ENCODE measurements at regions not wholly inside any gene's neighbourhood (a gene's known extent, or its start where the extent isn't known, plus 50 kb on each side); places are given as distances from the start of the nearest gene placed in this dataset.

DNA sequence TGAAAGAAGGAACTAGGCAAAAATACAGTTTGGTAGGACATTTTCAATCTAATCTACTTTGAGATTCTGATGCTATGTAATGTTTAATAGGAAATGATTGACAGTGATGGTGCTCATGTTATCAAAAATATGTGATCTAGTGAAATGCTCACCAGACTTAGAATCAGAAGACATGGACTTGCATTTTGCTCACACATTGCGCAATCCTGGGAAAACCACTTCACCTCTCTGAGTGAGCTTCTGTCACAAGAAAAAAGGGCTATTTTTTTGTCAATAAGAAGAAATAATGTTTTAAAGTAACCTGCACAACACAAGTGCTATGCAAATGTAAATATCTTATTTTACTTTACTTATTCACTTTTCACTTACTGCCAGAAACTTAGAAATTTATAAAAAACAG is 380.9 kb upstream of the HTR2A start:
- no peak for ATAC-seq
- no peak for DNase-seq
- no peaks in the 10 kb centered on the region for H3K36me3 ChIP-seq (ENCODE audit: low read depth)
- TF ChIP-seq, protein P1, sequence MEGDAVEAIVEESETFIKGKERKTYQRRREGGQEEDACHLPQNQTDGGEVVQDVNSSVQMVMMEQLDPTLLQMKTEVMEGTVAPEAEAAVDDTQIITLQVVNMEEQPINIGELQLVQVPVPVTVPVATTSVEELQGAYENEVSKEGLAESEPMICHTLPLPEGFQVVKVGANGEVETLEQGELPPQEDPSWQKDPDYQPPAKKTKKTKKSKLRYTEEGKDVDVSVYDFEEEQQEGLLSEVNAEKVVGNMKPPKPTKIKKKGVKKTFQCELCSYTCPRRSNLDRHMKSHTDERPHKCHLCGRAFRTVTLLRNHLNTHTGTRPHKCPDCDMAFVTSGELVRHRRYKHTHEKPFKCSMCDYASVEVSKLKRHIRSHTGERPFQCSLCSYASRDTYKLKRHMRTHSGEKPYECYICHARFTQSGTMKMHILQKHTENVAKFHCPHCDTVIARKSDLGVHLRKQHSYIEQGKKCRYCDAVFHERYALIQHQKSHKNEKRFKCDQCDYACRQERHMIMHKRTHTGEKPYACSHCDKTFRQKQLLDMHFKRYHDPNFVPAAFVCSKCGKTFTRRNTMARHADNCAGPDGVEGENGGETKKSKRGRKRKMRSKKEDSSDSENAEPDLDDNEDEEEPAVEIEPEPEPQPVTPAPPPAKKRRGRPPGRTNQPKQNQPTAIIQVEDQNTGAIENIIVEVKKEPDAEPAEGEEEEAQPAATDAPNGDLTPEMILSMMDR (IDR thresholded peaks at IDR 0.05) = no peak
- H3K4me1 ChIP-seq (ENCODE audit: low read depth) = no peaks in the 10 kb centered on the region
- H3K9me3 ChIP-seq = peaks cover 3% of the 10 kb centered on the region
- intact Hi-C loops (cut with DNase I, micrococcal nuclease) = no loop called here
- no peak overlapping the region for H3K4me3 ChIP-seq

DNA sequence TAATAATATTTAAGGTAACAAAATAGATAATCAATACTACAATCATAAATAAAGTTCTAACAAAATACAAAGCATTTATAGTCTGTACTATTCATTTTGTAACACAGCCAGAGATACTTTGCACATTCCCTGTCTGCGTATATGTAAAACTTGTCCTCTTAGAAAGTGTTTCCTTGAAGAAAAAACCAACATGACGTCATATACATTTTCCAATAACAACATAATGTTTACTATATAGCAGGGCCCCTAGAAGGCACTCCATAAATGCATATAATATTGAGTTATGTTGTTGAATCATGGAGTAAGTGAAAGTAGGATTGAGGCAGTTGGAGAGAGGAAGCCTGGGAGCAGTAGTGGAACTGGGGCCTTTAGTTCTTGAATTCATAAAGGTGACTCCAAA is 371.4 kb upstream of the HTR2A start:
- Histone ChIP-seq H3K36me3 (ENCODE audit: low read depth) (no peaks in the 10 kb centered on the region), H3K4me3 (no peak overlapping the region), H3K9me3 (peaks cover 23% of the 10 kb centered on the region), H3K4me1 (ENCODE audit: low read depth) (no peaks in the 10 kb centered on the region)
- TF ChIP-seq, protein P1 (IDR thresholded peaks at IDR 0.05) = no peak
- intact Hi-C loops (cut with DNase I, micrococcal nuclease) = no loop called here
- DNase-seq = no peak
- no peak for ATAC-seq

DNA sequence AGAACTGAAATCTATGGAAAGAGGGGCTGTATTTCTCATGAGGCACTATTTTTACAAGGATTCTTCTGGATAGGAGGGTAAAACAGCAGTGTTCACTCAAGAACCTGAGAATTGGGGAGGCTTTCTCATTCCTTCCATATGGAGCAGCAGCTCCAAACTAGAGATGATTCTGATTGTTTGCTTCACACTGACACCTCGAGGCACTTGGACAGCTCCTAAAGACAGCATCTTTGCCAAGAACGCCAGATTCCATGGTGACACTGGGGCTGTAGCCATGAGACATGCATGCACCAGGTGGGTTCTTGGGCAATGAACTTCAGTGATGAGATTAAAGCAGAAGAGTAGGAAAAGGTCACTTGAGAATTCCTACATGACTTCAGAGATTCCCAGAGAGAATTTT is 361.5 kb upstream of the HTR2A start:
- no peak for DNase-seq
- TF ChIP-seq, protein P1 (IDR thresholded peaks at IDR 0.05) = no peak
- Histone ChIP-seq H3K4me3 (no peak overlapping the region), H3K4me1 (ENCODE audit: low read depth) (no peaks in the 10 kb centered on the region), H3K9me3 (no peaks in the 10 kb centered on the region), H3K36me3 (ENCODE audit: low read depth) (no peaks in the 10 kb centered on the region)
- intact Hi-C loops (cut with DNase I, micrococcal nuclease) = no loop called here
- no peak for ATAC-seq

DNA sequence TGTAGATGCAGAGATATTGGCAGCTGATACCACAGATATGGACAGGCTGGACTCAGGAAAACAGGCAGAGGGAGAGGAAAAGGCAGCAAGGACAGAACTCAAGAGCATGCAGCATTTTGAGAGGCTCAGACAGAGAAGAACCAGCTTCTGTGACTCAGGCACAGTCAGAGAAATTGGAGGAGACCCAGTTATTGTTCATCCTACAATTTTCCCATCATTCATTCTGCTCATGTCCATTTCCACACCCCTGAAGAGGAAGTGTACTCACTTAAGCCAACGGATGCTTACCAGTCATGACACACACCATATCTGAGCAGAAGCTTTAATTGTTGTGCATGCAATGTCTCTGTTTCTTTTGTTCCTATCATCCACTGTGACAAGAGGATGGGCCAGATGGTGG is 359.8 kb upstream of the HTR2A start:
- no peaks in the 10 kb centered on the region for H3K9me3 ChIP-seq
- intact Hi-C loops (cut with DNase I, micrococcal nuclease) = no loop called here
- H3K4me3 ChIP-seq = no peak overlapping the region
- H3K36me3 ChIP-seq (ENCODE audit: low read depth) = no peaks in the 10 kb centered on the region
- TF ChIP-seq, protein P1 (IDR thresholded peaks at IDR 0.05) = no peak
- ATAC-seq (no peak), DNase-seq (no peak)
- no peaks in the 10 kb centered on the region for H3K4me1 ChIP-seq (ENCODE audit: low read depth)

DNA sequence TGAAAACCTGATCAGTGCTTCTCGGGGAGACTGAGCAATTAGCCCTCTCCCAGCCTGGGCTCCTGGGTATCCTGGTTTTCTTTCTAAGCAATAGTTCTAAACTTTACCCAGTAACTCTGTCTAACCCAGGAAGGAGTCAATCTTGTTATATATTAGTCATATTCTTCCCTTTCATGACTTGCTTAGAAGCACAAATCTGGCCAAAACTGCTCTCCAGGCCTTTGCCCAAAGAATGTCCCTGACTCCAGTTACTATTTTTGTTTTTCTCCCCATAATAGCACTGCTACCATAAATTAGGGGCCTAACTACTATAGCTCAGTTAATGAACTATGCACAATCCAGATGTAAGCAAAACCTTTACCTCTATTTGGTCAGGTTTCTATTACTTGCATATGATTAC is 355.8 kb upstream of the HTR2A start:
- H3K4me3 ChIP-seq = no peak overlapping the region
- DNase-seq (no peak), ATAC-seq (no peak)
- H3K9me3 ChIP-seq = peaks cover 8% of the 10 kb centered on the region
- intact Hi-C loops (cut with DNase I, micrococcal nuclease) = no loop called here
- no peaks in the 10 kb centered on the region for H3K4me1 ChIP-seq (ENCODE audit: low read depth)
- H3K36me3 ChIP-seq (ENCODE audit: low read depth) = no peaks in the 10 kb centered on the region
- TF ChIP-seq, protein P1 (IDR thresholded peaks at IDR 0.05) = no peak

DNA sequence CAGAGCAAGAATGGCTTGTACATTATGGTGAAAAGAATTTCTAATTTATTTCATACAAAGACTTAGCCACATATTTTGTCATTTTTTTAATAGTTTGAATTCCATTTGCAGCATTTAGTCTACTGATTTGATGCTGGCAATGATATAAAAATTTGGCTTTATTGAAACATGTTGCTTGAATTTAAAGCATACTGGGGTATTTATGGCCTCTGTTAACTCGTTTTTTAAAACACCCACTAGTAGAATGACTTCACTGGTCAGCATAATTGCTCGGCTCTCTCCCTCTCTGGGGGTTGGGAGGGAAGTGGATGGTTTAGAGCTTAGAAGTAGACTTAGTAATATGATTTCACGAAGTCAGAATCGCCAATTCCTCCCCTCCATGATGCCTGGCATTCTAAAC is 354.9 kb upstream of the HTR2A start:
- ATAC-seq = no peak

More for the DNA sequence above, 354.9 kb upstream of the HTR2A start:
- Histone ChIP-seq H3K36me3 (ENCODE audit: low read depth) (no peaks in the 10 kb centered on the region), H3K4me3 (no peak overlapping the region), H3K4me1 (ENCODE audit: low read depth) (no peaks in the 10 kb centered on the region), H3K9me3 (peaks cover 8% of the 10 kb centered on the region)
- TF ChIP-seq, protein P1 (IDR thresholded peaks at IDR 0.05) = no peak
- intact Hi-C loops (cut with DNase I, micrococcal nuclease) = no loop called here
- no peak for DNase-seq
